GM10266 (cell line): ENCODE measurements at regions not wholly inside any gene's neighbourhood (a gene's known extent, or its start where the extent isn't known, plus 50 kb on each side); places are given as distances from the start of the nearest gene placed in this dataset.

Experiments used
- DNase-seq: peaks from one replicate; pipeline ENCODE4 v3.0.0; 2012; ENCODE audit errors: extremely low spot score
- CTCF ChIP-seq: IDR thresholded peaks from 2 replicates; pipeline ENCODE4 v1.5.1; 2012; ENCODE audit warnings: mild to moderate bottlenecking, low read depth; ENCODE audit not compliant: control insufficient read depth, insufficient read depth; ENCODE audit errors: missing control alignments

- DNase-seq, result no peak
- no peak for TF ChIP-seq CTCF
Observed at GRCh38 chr3:41045491-41045890, 153.8 kb upstream of the CTNNB1 start.

GRCh38 chr3:41050144-41050543, 149.2 kb upstream of the CTNNB1 start:
- no peak for DNase-seq
- no peak for TF ChIP-seq CTCF

GRCh38 chr3:41053220-41053619, 146.1 kb upstream of the CTNNB1 start:
- DNase-seq, result no peak
- TF ChIP-seq CTCF, result no peak

- no peak for TF ChIP-seq CTCF
- no peak for DNase-seq
Observed at GRCh38 chr3:41060106-41060505, 139.2 kb upstream of the CTNNB1 start.

GRCh38 chr3:41064070-41064469, 135.2 kb upstream of the CTNNB1 start:
- no peak for DNase-seq
- no peak for TF ChIP-seq CTCF

- TF ChIP-seq CTCF, result no peak
- no peak for DNase-seq
Observed at GRCh38 chr3:41064526-41064925, 134.8 kb upstream of the CTNNB1 start.

GRCh38 chr3:41065340-41065739, 134.0 kb upstream of the CTNNB1 start:
- TF ChIP-seq CTCF, result no peak
- DNase-seq, result no peak
